Activated CD4-positive, alpha-beta T cell treated with anti-CD3 and anti-CD28 coated beads for 36 hours (primary cell): ENCODE measurements at regions not wholly inside any gene's neighbourhood (a gene's known extent, or its start where the extent isn't known, plus 50 kb on each side); places are given as distances from the start of the nearest gene placed in this dataset.

Source experiments
- ATAC-seq: fragments of 200-7000 bp; cut with Tn5 transposase; one replicate; pipeline ENCODE4 v1.10.0; 2021; ENCODE audit warnings: mild to moderate bottlenecking, moderate library complexity
- CTCF ChIA-PET: fragments of 350-600 bp; sonication (Branson Sonifier 250); formaldehyde crosslinking; loops from one replicate; lab custom pipeline; 2021; ENCODE audit warnings: antibody characterized with exemption; lab: Charles Lee
- POLR2A ChIA-PET: fragments of 350-600 bp; sonication (Branson Sonifier 250); formaldehyde crosslinking; loops from one replicate; lab custom pipeline; 2021; ENCODE audit warnings: antibody characterized with exemption, inconsistent platforms; lab: Charles Lee
- DNase-seq: peaks from one replicate; pipeline ENCODE4 v3.0.0-alpha.2; 2020
- H3K27ac Mint-ChIP-seq: one replicate; pipeline ENCODE4 v1.8.0; 2021; ENCODE audit warnings: mixed read lengths
- H3K27me3 Mint-ChIP-seq: one replicate; pipeline ENCODE4 v1.8.0; 2021; ENCODE audit warnings: mixed read lengths
- H3K36me3 Mint-ChIP-seq: one replicate; pipeline ENCODE4 v1.8.0; 2021; ENCODE audit warnings: low read depth, mixed read lengths
- H3K4me1 Mint-ChIP-seq: one replicate; pipeline ENCODE4 v1.8.0; 2021; ENCODE audit warnings: mixed read lengths
- H3K4me3 Mint-ChIP-seq: one replicate; pipeline ENCODE4 v1.8.0; 2021; ENCODE audit warnings: mild to moderate bottlenecking, moderate library complexity, mixed read lengths
- H3K9me3 Mint-ChIP-seq: one replicate; pipeline ENCODE4 v1.8.0; 2021; ENCODE audit warnings: low read depth, mixed read lengths
- intact Hi-C, 2 experiments: fragments of 100-400 bp; cut with DNase I in 1 of 2; cut with micrococcal nuclease in 1 of 2; formaldehyde crosslinking; loops; one replicate each; pipeline versions ENCODE4 v1.14.2 to v1.15.1; 2022 to 2024; cut with DNase I, micrococcal nuclease

DNA sequence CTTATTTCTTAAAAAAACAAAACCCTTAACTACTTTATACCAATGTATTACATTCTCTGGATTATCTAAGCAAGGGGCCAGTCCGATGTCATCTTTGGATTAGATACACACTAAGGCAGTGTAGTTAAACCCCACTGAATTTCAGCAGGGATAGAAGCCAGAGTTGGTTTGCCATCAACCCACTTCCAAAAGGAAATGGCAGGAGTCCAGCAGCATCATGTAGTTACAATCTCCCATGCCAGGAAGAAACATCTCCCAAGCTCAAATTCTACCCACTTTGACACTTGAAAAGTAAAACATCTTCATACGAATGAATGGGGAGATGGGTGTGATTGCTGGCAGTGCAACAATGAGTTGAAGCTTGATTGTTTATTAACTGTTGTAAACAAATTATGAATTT, 203.5 kb upstream of the PLXNC1 start:
- ATAC-seq (no peak), DNase-seq (no peak)
- CTCF ChIA-PET = interaction anchor here (0.7 kb wide), 1 partner anchor 1014 kb away, joined by 3 read pairs; no protein-coding TSS in a partner anchor
- intact Hi-C loops = no loop called here
- Mint-ChIP-seq H3K27ac (no peak overlapping the region), H3K27me3 (no peaks in the 10 kb centered on the region), H3K4me3 (no peak overlapping the region), H3K9me3 (peaks cover 4% of the 10 kb centered on the region), H3K4me1 (no peaks in the 10 kb centered on the region), H3K36me3 (no peaks in the 10 kb centered on the region)
- POLR2A ChIA-PET = no interaction called here

DNA sequence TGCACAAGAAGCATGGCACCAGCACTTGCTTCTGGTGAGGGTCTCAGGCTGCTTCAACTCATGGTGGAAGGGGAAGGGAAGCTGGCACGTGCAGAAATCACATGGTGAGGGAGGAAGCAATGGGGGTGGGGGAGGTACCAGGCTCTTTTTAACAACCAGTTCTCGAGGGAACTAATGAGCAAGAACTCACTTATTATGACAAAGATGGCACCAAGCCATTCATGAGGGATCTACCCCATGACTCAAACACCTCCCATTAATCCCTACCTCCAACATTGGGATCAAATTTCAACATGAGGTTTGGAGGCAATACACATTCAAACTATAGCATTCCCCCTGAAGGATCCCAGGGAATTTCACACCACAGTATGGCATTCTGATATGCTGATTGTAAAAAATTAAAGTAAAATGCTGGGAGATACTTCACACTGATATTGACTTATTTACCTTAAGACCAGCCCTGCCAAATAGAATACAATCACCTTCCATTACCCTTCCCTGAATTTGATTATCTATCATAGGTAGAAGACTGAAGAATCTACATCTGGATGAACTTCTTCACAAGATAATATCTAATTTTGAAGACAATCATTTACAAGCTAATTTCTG, 201.7 kb upstream of the PLXNC1 start:
- intact Hi-C loops = no loop called here
- no peak for DNase-seq
- ATAC-seq = no peak
- no peaks in the 10 kb centered on the region for H3K27me3 Mint-ChIP-seq
- no peak overlapping the region for H3K4me3 Mint-ChIP-seq
- H3K36me3 Mint-ChIP-seq = no peaks in the 10 kb centered on the region
- ChIA-PET POLR2A (no interaction called here), CTCF (no interaction called here)
- peaks cover 4% of the 10 kb centered on the region for H3K9me3 Mint-ChIP-seq
- no peaks in the 10 kb centered on the region for H3K4me1 Mint-ChIP-seq
- no peak overlapping the region for H3K27ac Mint-ChIP-seq

DNA sequence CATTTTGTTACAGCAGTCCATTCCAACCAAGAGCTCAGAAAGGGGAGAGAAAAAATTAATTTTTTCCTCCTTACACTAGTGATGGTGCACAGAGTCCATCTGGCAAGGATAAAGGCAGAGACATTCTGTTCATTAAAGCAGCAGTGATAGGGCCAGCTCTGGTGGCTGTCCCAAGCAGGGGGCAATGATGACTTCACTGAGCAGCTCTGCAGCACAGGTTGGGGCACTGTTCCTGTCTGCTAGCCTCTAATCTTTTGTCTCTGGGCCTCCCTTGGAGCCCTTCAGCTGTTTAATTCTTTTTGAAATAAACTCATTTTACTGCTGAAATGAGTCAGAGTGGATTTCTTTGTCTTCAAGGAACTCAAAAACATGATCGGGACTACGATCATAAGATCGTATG, 200.9 kb upstream of the PLXNC1 start:
- POLR2A ChIA-PET = no interaction called here
- peaks cover 4% of the 10 kb centered on the region for H3K9me3 Mint-ChIP-seq
- H3K4me1 Mint-ChIP-seq = peaks cover 3% of the 10 kb centered on the region
- H3K36me3 Mint-ChIP-seq = no peaks in the 10 kb centered on the region
- no peaks in the 10 kb centered on the region for H3K27me3 Mint-ChIP-seq
- intact Hi-C loops = no loop called here
- CTCF ChIA-PET = interaction anchor here (1.0 kb wide), 1 partner anchor 16 kb away, joined by 3 read pairs; no protein-coding TSS in a partner anchor
- H3K4me3 Mint-ChIP-seq = no peak overlapping the region
- DNase-seq = no peak
- no peak for ATAC-seq
- H3K27ac Mint-ChIP-seq = no peak overlapping the region

DNA sequence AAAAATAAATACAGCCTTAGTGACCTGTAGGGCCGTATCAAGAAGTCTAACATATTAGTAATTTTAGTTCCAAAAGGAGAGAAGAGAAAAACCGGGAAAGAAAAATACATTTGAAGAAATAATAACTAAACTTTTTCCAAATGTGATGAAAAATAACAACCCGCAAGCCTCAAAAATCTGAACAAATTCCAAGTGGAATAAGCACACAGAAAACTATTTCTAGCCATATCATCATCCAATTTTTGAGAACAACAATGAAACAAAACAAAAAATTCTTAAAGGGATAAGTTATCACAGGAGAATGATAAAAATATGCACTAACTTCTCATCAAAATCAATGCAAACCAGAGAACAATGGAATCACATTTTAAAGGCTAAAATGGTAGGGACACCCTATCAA, 198.1 kb upstream of the PLXNC1 start:
- ATAC-seq (no peak), DNase-seq (no peak)
- H3K27ac Mint-ChIP-seq = no peak overlapping the region
- H3K4me3 Mint-ChIP-seq = no peak overlapping the region
- CTCF ChIA-PET = no interaction called here
- POLR2A ChIA-PET = no interaction called here
- no peaks in the 10 kb centered on the region for H3K36me3 Mint-ChIP-seq
- intact Hi-C loops = no loop called here
- H3K27me3 Mint-ChIP-seq = no peaks in the 10 kb centered on the region
- H3K4me1 Mint-ChIP-seq = peaks cover 3% of the 10 kb centered on the region
- H3K9me3 Mint-ChIP-seq = peaks cover 4% of the 10 kb centered on the region

DNA sequence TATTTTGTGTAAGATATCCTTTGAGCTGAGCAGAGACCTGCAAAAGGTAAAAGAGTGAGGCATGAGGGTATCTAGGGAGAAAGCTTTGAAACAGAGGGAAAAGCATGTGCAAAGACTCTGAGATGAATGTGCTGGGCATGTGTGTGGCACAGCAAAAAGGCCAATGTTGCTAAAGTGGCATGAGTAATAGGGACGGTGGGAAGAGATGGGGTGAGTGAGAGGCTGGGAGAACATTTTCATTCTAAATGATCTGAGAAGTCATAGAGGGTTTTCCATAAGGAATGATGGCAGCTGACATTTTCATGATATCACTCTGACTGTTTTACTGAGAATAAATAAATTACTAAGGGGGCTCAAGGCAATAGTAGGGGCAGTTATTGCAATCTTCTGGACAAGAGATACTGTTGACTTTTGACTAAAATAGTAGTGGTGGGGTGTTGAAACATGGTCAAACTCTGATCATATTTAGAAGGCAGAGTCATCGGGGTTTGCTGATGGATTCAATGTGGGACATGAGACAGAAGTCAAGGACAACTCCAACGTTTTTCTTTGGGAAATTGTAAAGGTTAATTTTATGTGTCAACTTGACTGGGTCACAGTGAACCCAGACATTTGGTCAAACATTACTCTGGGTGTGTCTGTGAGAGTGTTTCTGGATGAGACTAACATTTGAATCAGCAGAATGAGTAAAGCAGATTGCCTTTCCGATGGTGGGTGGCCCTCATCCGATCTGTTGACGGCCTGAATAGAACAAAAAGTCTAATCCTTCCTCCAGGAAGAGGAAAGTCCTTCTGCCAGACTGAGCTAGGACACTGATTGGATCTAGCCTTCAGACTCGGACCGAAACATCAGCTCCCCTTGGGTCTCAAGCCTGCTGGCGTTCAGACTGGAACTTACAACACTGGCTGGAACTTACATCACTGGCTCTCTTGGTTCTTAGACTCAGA, 193.9 kb upstream of the PLXNC1 start:
- peaks cover 2% of the 10 kb centered on the region for H3K9me3 Mint-ChIP-seq
- no peaks in the 10 kb centered on the region for H3K36me3 Mint-ChIP-seq
- intact Hi-C loops = no loop called here
- no peaks in the 10 kb centered on the region for H3K27me3 Mint-ChIP-seq
- ATAC-seq (no peak), DNase-seq (no peak)
- peaks cover 3% of the 10 kb centered on the region for H3K4me1 Mint-ChIP-seq
- no peak overlapping the region for H3K4me3 Mint-ChIP-seq
- POLR2A ChIA-PET = no interaction called here
- CTCF ChIA-PET = no interaction called here
- no peak overlapping the region for H3K27ac Mint-ChIP-seq

DNA sequence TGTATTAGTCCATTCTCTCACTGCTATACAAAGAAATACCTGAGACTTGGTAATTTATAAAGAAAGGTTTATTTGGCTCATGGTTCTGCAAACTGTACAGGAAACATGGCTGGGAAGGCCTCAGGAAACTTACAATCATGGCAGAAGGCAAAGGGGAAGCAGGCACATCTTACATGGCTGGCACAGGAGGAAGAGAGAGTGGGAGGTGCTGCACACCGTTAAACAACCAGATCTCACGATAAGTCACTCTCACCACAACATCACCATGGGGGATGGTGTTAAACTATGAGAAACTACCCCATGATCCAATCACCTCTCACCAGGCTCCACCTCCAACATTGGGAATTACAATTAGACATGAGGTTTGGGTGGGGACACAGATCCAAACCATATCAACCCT, 191.8 kb upstream of the PLXNC1 start:
- no peaks in the 10 kb centered on the region for H3K27me3 Mint-ChIP-seq
- intact Hi-C loops = no loop called here
- H3K27ac Mint-ChIP-seq = no peak overlapping the region
- DNase-seq (no peak), ATAC-seq (no peak)
- no peaks in the 10 kb centered on the region for H3K36me3 Mint-ChIP-seq
- CTCF ChIA-PET = interaction anchor here (1.2 kb wide), 1 partner anchor 89 kb away, joined by 3 read pairs; no protein-coding TSS in a partner anchor
- peaks cover 6% of the 10 kb centered on the region for H3K9me3 Mint-ChIP-seq
- POLR2A ChIA-PET = no interaction called here
- H3K4me1 Mint-ChIP-seq = peaks cover 3% of the 10 kb centered on the region
- no peak overlapping the region for H3K4me3 Mint-ChIP-seq

DNA sequence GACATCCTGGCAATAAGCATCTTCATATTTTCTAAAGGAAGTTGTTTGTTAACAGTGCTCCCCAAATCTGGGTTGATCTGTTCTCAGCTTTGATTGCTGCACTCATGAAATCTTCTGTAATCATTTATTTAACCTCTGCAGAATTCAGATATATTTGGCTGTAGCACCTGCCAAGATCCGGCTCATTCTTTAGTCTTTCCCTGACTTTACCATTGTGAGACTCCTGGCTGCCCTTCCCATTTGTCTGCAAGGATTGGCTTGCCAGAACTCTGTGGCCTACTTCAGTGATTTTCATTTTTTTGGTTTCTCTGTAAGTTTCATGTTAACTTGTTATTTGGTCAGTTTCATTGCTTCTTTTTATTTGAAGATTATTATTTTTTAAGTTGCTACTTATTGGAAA, 191.2 kb upstream of the PLXNC1 start:
- Mint-ChIP-seq H3K27ac (no peak overlapping the region), H3K27me3 (no peaks in the 10 kb centered on the region), H3K4me1 (peaks cover 3% of the 10 kb centered on the region), H3K9me3 (peaks cover 6% of the 10 kb centered on the region), H3K36me3 (no peaks in the 10 kb centered on the region), H3K4me3 (no peak overlapping the region)
- CTCF ChIA-PET = no interaction called here
- intact Hi-C loops = no loop called here
- no peak for DNase-seq
- POLR2A ChIA-PET = no interaction called here
- ATAC-seq = no peak

DNA sequence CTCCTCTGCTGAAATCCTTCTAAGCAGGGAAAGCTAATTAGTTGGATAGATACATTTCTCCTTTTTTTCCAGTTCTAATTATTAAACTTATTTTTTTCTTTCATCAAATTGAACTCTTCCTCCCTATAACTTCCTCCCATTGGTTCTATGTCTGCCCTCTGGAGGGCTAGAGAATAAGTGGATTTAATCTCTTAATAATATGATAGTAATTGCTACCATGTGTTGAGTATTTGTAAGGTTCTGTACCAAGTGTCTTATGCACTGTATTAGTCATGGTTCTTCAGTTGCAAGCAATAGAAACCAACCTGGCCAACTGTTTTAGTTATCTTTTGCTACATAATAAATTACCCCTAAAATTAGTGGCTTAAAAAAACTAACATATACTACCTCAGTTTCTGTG, 190.5 kb upstream of the PLXNC1 start:
- H3K27ac Mint-ChIP-seq = no peak overlapping the region
- peaks cover 7% of the 10 kb centered on the region for H3K9me3 Mint-ChIP-seq
- H3K4me3 Mint-ChIP-seq = no peak overlapping the region
- no peaks in the 10 kb centered on the region for H3K36me3 Mint-ChIP-seq
- ChIA-PET POLR2A (no interaction called here), CTCF (no interaction called here)
- ATAC-seq (no peak), DNase-seq (no peak)
- intact Hi-C loops = no loop called here
- H3K4me1 Mint-ChIP-seq = no peaks in the 10 kb centered on the region
- H3K27me3 Mint-ChIP-seq = no peaks in the 10 kb centered on the region

DNA sequence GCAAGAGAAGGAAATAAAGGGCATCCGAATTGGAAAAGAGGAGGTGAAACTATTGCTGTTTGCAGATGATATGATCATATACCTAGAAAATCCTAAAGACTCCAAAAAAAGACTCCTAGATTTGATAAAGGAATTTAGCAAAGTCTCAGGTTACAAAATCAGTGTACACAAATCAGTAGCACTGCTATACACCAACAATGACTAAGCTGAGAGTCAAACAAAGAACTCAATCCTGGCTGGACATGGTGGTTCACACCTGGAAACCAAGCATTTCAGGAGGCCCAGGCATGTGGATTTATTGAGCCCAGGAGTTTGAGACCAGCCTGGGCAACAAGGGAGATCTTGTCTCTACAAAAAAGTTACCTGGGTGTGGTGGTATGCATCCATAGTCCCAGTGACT, 188.7 kb upstream of the PLXNC1 start:
- DNase-seq (no peak), ATAC-seq (no peak)
- Mint-ChIP-seq H3K27me3 (no peaks in the 10 kb centered on the region), H3K36me3 (no peaks in the 10 kb centered on the region), H3K4me3 (no peak overlapping the region), H3K4me1 (no peaks in the 10 kb centered on the region), H3K9me3 (peaks cover 8% of the 10 kb centered on the region), H3K27ac (no peak overlapping the region)
- ChIA-PET POLR2A (no interaction called here), CTCF (no interaction called here)
- intact Hi-C loops = no loop called here

DNA sequence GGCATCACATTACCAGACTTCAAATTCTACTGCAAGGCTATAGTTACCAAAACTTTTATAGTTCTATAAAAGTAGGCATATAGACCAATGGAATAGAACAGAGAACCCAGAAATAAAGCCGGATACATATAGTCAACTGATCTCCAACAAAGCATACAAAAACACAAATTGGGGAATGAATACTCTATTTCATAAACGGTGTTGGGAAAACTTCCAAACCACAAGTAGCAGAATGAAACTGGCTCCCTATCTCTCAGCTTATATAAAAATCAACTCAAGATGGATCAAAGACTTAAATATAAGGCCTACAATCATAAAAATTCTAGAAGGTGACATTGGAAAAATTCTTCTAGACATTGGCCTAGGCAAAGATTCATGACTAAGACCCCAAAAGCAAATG, 187.9 kb upstream of the PLXNC1 start:
- intact Hi-C loops = no loop called here
- CTCF ChIA-PET = no interaction called here
- ATAC-seq (no peak), DNase-seq (no peak)
- peaks cover 2% of the 10 kb centered on the region for H3K27me3 Mint-ChIP-seq
- no peak overlapping the region for H3K27ac Mint-ChIP-seq
- H3K36me3 Mint-ChIP-seq = no peaks in the 10 kb centered on the region
- POLR2A ChIA-PET = no interaction called here
- peaks cover 8% of the 10 kb centered on the region for H3K9me3 Mint-ChIP-seq
- no peaks in the 10 kb centered on the region for H3K4me1 Mint-ChIP-seq
- no peak overlapping the region for H3K4me3 Mint-ChIP-seq

DNA sequence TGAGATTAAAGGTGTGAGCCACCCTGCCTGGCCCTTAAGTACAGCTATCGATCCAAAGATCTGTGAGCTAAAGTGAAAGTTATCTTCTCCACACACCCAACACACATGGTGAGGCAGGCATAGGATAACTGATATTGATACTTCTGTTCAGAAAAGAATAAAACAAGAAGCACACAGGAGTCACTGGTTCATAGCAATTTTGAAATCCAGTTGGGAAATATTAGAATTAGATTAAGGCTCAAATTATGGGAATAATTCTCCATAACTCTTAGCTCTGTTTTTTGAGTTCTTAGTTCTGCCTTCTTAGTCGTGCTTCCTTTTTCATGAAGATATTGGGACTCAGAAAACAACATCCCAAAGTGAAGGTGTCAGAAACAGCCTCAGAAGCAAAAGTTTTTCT, 186.0 kb upstream of the PLXNC1 start:
- peaks cover 3% of the 10 kb centered on the region for H3K27me3 Mint-ChIP-seq
- peaks cover 1% of the 10 kb centered on the region for H3K4me1 Mint-ChIP-seq
- no peak overlapping the region for H3K27ac Mint-ChIP-seq
- CTCF ChIA-PET = interaction anchor here (0.6 to 1.1 kb wide), 3 partner anchors 12 to 139 kb away, joined by 3 read pairs; no protein-coding TSS in a partner anchor
- intact Hi-C loops = no loop called here
- peaks cover 8% of the 10 kb centered on the region for H3K9me3 Mint-ChIP-seq
- DNase-seq (no peak), ATAC-seq (no peak)
- POLR2A ChIA-PET = no interaction called here
- H3K36me3 Mint-ChIP-seq = no peaks in the 10 kb centered on the region
- H3K4me3 Mint-ChIP-seq = no peak overlapping the region

DNA sequence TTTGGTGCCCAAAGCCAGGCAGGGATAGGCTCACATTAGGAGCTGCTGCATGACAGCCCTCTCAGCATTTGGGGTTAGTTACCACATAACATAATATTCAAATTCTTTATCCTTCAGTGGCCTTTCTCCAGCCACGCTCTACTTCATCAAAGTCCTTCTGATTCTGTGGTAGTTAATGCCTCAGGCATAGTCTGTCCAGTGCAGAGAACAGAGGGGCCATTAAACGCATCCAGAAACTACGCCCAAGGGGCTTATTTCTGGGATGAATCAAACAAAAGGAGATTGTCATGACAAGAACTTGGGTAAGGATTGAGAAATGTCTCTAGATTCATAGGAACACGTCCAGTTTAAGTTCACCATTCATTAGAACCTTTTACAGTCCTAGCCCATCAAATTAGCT, 183.4 kb upstream of the PLXNC1 start:
- no peak overlapping the region for H3K27ac Mint-ChIP-seq
- no peaks in the 10 kb centered on the region for H3K36me3 Mint-ChIP-seq
- H3K4me3 Mint-ChIP-seq = no peak overlapping the region
- no peak for ATAC-seq
- DNase-seq = no peak
- POLR2A ChIA-PET = interaction anchor here (0.7 kb wide), 1 partner anchor 10 kb away, joined by 3 read pairs; no protein-coding TSS in a partner anchor
- intact Hi-C loops = no loop called here
- H3K4me1 Mint-ChIP-seq = peaks cover 6% of the 10 kb centered on the region
- peaks cover 8% of the 10 kb centered on the region for H3K9me3 Mint-ChIP-seq
- peaks cover 4% of the 10 kb centered on the region for H3K27me3 Mint-ChIP-seq
- CTCF ChIA-PET = no interaction called here
